Neural progenitor cell (in vitro differentiated cells): ENCODE measurements at regions not wholly inside any gene's neighbourhood (a gene's known extent, or its start where the extent isn't known, plus 50 kb on each side); places are given as distances from the start of the nearest gene placed in this dataset.

ENCODE experiments used
- DNase-seq: peaks from one replicate; pipeline ENCODE4 v3.0.0-alpha.2; 2016; ENCODE audit warnings: low spot score
- H2AFZ ChIP-seq: fragments of 200-600 bp; sonication (generic); replicated peaks from 2 replicates; pipeline ENCODE4 v1.6.1; 2016; ENCODE audit warnings: antibody characterized with exemption
- H3F3A ChIP-seq: fragments of 200-600 bp; sonication (generic); 2 replicates; pipeline ENCODE4 v1.6.1; 2016; ENCODE audit warnings: antibody characterized with exemption, low read depth
- H3K27ac ChIP-seq: fragments of 200-600 bp; sonication (generic); 2 replicates; pipeline ENCODE4 v1.5.1; 2016; ENCODE audit warnings: mild to moderate bottlenecking
- H3K27me3 ChIP-seq: fragments of 200-600 bp; sonication (generic); 2 replicates; pipeline ENCODE4 v1.6.1; 2016; ENCODE audit warnings: mild to moderate bottlenecking, moderate library complexity
- H3K36me3 ChIP-seq: fragments of 200-600 bp; sonication (generic); 2 replicates; pipeline ENCODE4 v1.5.1; 2016
- H3K4me1 ChIP-seq: fragments of 200-600 bp; sonication (generic); 2 replicates; pipeline ENCODE4 v1.6.1; 2016; ENCODE audit warnings: mixed run types
- H3K4me2 ChIP-seq: fragments of 200-600 bp; sonication (generic); 2 replicates; pipeline ENCODE4 v1.6.1; 2016
- H3K4me3 ChIP-seq: fragments of 200-600 bp; sonication (generic); 2 replicates; pipeline ENCODE4 v1.5.1; 2016
- H3K79me2 ChIP-seq: fragments of 200-600 bp; sonication (generic); 2 replicates; pipeline ENCODE4 v1.6.1; 2016; ENCODE audit warnings: low read depth
- H3K9ac ChIP-seq: fragments of 200-600 bp; sonication (generic); 2 replicates; pipeline ENCODE4 v1.6.1; 2016
- H3K9me3 ChIP-seq: fragments of 200-600 bp; sonication (generic); 2 replicates; pipeline ENCODE4 v1.5.1; 2016; ENCODE audit warnings: low read depth
- H4K20me1 ChIP-seq: fragments of 200-600 bp; sonication (generic); 2 replicates; pipeline ENCODE4 v1.6.1; 2016; ENCODE audit warnings: low read depth
- H3K27ac Mint-ChIP-seq: 3 replicates; pipeline ENCODE4 v1.8.0; 2021; ENCODE audit warnings: mixed read lengths
- H3K27me3 Mint-ChIP-seq: 2 replicates; pipeline ENCODE4 v1.8.0; 2022; ENCODE audit warnings: low read depth, mild to moderate bottlenecking, inconsistent platforms, moderate library complexity, mixed read lengths; ENCODE audit not compliant: insufficient read depth
- H3K36me3 Mint-ChIP-seq: 3 replicates; pipeline ENCODE4 v1.8.0; 2021; ENCODE audit warnings: mixed read lengths
- H3K4me1 Mint-ChIP-seq: 3 replicates; pipeline ENCODE4 v1.8.0; 2021; ENCODE audit warnings: mixed read lengths
- H3K4me3 Mint-ChIP-seq: 3 replicates; pipeline ENCODE4 v1.8.0; 2021; ENCODE audit warnings: mild to moderate bottlenecking, moderate library complexity, mixed read lengths
- H3K9me3 Mint-ChIP-seq: 3 replicates; pipeline ENCODE4 v1.8.0; 2020; ENCODE audit warnings: mixed read lengths
- CTCF ChIP-seq: fragments of 200-600 bp; sonication (generic); IDR thresholded peaks from 2 replicates; pipeline ENCODE4 v1.5.1; 2017; ENCODE audit warnings: antibody characterized with exemption, mild to moderate bottlenecking
- EZH2 ChIP-seq: fragments of 200-600 bp; sonication (generic); IDR thresholded peaks from 2 replicates; pipeline ENCODE4 v1.6.1; 2017; ENCODE audit warnings: antibody characterized with exemption, mild to moderate bottlenecking, moderate library complexity
- EZH2phosphoT487 ChIP-seq: fragments of 200-600 bp; sonication (generic); IDR thresholded peaks from 2 replicates; pipeline ENCODE4 v1.6.1; 2017; ENCODE audit warnings: antibody characterized with exemption

GRCh38 chr20:6689339-6689973, 78.0 kb upstream of the BMP2 start:
- no peaks in the 10 kb centered on the region for H3K27me3 Mint-ChIP-seq
- TF ChIP-seq CTCF (no peak), EZH2 (no peak), EZH2phosphoT487 (no peak)
- Histone ChIP-seq H3K27me3 (no peaks in the 10 kb centered on the region), H4K20me1 (no peaks in the 10 kb centered on the region), H3K4me1 (no peaks in the 10 kb centered on the region), H3F3A (no peaks in the 10 kb centered on the region), H3K27ac (no peak overlapping the region), H3K36me3 (peaks cover 2% of the 10 kb centered on the region), H3K4me3 (no peak overlapping the region), H3K9ac (no peak overlapping the region), H2AFZ (no peak overlapping the region), H3K4me2 (no peak overlapping the region), H3K9me3 (no peaks in the 10 kb centered on the region), H3K79me2 (no peaks in the 10 kb centered on the region)
- peaks cover 8% of the 10 kb centered on the region for H3K4me1 Mint-ChIP-seq
- H3K4me3 Mint-ChIP-seq, result no peak overlapping the region
- no peaks in the 10 kb centered on the region for H3K9me3 Mint-ChIP-seq
- no peak for DNase-seq
- no peak overlapping the region for H3K27ac Mint-ChIP-seq
- H3K36me3 Mint-ChIP-seq, result no peaks in the 10 kb centered on the region

GRCh38 chr20:6686171-6686570, 81.3 kb upstream of the BMP2 start:
- Mint-ChIP-seq H3K9me3 (no peaks in the 10 kb centered on the region), H3K27me3 (no peaks in the 10 kb centered on the region), H3K4me3 (no peak overlapping the region), H3K36me3 (no peaks in the 10 kb centered on the region), H3K27ac (no peak overlapping the region), H3K4me1 (peaks cover 6% of the 10 kb centered on the region)
- Histone ChIP-seq H3K4me2 (no peak overlapping the region), H3K4me3 (no peak overlapping the region), H4K20me1 (no peaks in the 10 kb centered on the region), H3F3A (no peaks in the 10 kb centered on the region), H3K36me3 (peaks cover 2% of the 10 kb centered on the region), H3K9me3 (no peaks in the 10 kb centered on the region), H3K9ac (no peak overlapping the region), H3K4me1 (no peaks in the 10 kb centered on the region), H2AFZ (no peak overlapping the region), H3K27me3 (no peaks in the 10 kb centered on the region), H3K79me2 (no peaks in the 10 kb centered on the region), H3K27ac (no peak overlapping the region)
- no peak for DNase-seq
- TF ChIP-seq EZH2phosphoT487 (no peak), EZH2 (no peak), CTCF (no peak)

- Mint-ChIP-seq H3K27ac (no peak overlapping the region), H3K9me3 (no peaks in the 10 kb centered on the region), H3K36me3 (no peaks in the 10 kb centered on the region), H3K4me3 (no peak overlapping the region), H3K4me1 (peaks cover 6% of the 10 kb centered on the region), H3K27me3 (no peaks in the 10 kb centered on the region)
- Histone ChIP-seq H3K4me1 (no peaks in the 10 kb centered on the region), H2AFZ (no peak overlapping the region), H3K9ac (no peak overlapping the region), H3K4me2 (no peak overlapping the region), H4K20me1 (no peaks in the 10 kb centered on the region), H3K27me3 (no peaks in the 10 kb centered on the region), H3K79me2 (no peaks in the 10 kb centered on the region), H3K27ac (no peak overlapping the region), H3K4me3 (no peak overlapping the region), H3K9me3 (no peaks in the 10 kb centered on the region), H3K36me3 (peaks cover 2% of the 10 kb centered on the region), H3F3A (no peaks in the 10 kb centered on the region)
- DNase-seq, result no peak
- TF ChIP-seq EZH2phosphoT487, result no peak
- no peak for TF ChIP-seq CTCF
- no peak for TF ChIP-seq EZH2
Measured at GRCh38 chr20:6685626-6686025, 81.9 kb upstream of the BMP2 start.
